ENCODE measurements at regions not wholly inside any gene's neighbourhood (a gene's known extent, or its start where the extent isn't known, plus 50 kb on each side); places are given as distances from the start of the nearest gene placed in this dataset.

- Histone ChIP-seq H3F3A (replicated peaks; ENCODE audit: insufficient read depth) (no peaks in the 10 kb centered on the region), H3K9ac (no peak overlapping the region), H2AFZ (ENCODE audit: low read depth) (no peak overlapping the region), H3K79me2 (ENCODE audit: insufficient read depth) (no peaks in the 10 kb centered on the region), H3K4me2 (no peak overlapping the region), H3K27ac (ENCODE audit: low read depth in 2 of 2, low read length in 1 of 2) (no peak overlapping the region), H3K27me3 (ENCODE audit: insufficient read depth) (no peaks in the 10 kb centered on the region; the same call in 1 of the 2 replicates), H3K36me3 (replicated peaks in 1 of 2; ENCODE audit: control insufficient read depth in 1 of 2, insufficient read depth in 2 of 2, low read length in 1 of 2) (no peaks in the 10 kb centered on the region), H3K9me3 (no peaks in the 10 kb centered on the region), H4K20me1 (ENCODE audit: insufficient read depth) (no peaks in the 10 kb centered on the region), H3K9me2 (no peaks in the 10 kb centered on the region), H3K4me1 (ENCODE audit: control insufficient read depth in 1 of 2, insufficient read depth in 2 of 2, low read depth in 1 of 2, low read length in 1 of 2) (no peaks in the 10 kb centered on the region), H3K4me3 (ENCODE audit: low read depth in 2 of 2, low read length in 1 of 2) (no peak overlapping the region)
- ChIA-PET CTCF (no interaction called here), POLR2A (no interaction called here)
- TF ChIP-seq SIN3A (IDR thresholded peaks at IDR 0.05; ENCODE audit: borderline replicate concordance, low read depth, low read length) (no peak), ELF1 (IDR thresholded peaks at IDR 0.05) (no peak), RFX5 (IDR thresholded peaks at IDR 0.05; ENCODE audit: low read length) (no peak), CHD2 (IDR thresholded peaks at IDR 0.05; ENCODE audit: low read length, partially characterized antibody) (no peak), IRF3 (IDR thresholded peaks at IDR 0.05; ENCODE audit: low read depth, low read length) (no peak), USF1 (IDR thresholded peaks at IDR 0.05; ENCODE audit: borderline replicate concordance, low read depth) (no peak), REST (IDR thresholded peaks at IDR 0.05; ENCODE audit: low read depth, low read length) (no peak), USF2 (IDR thresholded peaks at IDR 0.05; ENCODE audit: borderline replicate concordance, low read depth, low read length) (no peak), FOSL2 (IDR thresholded peaks at IDR 0.05; ENCODE audit: borderline replicate concordance, low read depth) (no peak), YY1 (IDR thresholded peaks at IDR 0.05; ENCODE audit: low read depth) (no peak), RAD21 (IDR thresholded peaks at IDR 0.05; ENCODE audit: low read length) (no peak), NRF1 (IDR thresholded peaks at IDR 0.05; ENCODE audit: low read depth, low read length) (no peak), EP300 (IDR thresholded peaks at IDR 0.05; ENCODE audit: borderline replicate concordance in 1 of 2, low read depth in 1 of 2, low read length in 1 of 2) (no peak), EZH2phosphoT487 (IDR thresholded peaks at IDR 0.05; ENCODE audit: borderline replicate concordance, low read depth) (no peak)
- WGBS (ENCODE audit: low lambda C conversion rate), result 45% methylated on average over 1 of the region's 1 CpG
- no peak for DNase-seq
These were observed 281.8 kb downstream of the MTRR start for GRCh38 chr5:8150791-8151190.

Measured in SK-N-SH (cell line).